Fibroblast of skin of scalp (primary cell): ENCODE measurements at regions not wholly inside any gene's neighbourhood (a gene's known extent, or its start where the extent isn't known, plus 50 kb on each side); places are given as distances from the start of the nearest gene placed in this dataset.
"Not testable (repeated sequence)": the region's sequence is repeated elsewhere in the genome, so short reads cannot be mapped to it uniquely, and the experiment has no call there.

Experiments
- DNase-seq: peaks from one replicate; pipeline ENCODE4 v3.0.0-alpha.2; 2013

GRCh38 chr7:27032839-27033238 is 63.0 kb downstream of the HOXA1 start:
- no peak for DNase-seq

- peak; percentile 4 for DNase-seq
Observed at GRCh38 chr7:27031289-27032172, 64.3 kb downstream of the HOXA1 start.

- DNase-seq: no peak
Observed at GRCh38 chr7:27030393-27031050, 65.3 kb downstream of the HOXA1 start.

GRCh38 chr7:27025270-27025669 is 70.5 kb downstream of the HOXA1 start:
- DNase-seq: no peak

DNA sequence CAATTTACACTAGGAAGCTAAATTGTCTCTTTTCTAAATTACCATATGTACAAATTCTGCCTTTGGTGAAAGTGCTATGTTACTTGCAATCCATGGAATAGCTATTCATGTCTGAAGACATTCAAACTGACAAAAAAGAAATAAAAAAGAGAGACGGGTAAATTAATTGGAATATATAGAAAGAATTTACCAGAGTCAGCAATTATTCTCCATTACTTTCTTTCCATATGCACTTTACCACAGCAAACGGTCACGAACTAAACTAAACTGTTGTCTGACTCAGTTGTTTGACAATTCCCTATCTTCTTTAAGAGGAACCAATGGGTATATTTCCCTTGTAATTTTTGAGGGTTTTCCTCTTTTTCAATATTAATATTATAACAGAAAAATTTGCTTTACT is 85.7 kb downstream of the HOXA1 start:
- DNase-seq: no peak

- no peak for DNase-seq
Observed at GRCh38 chr7:27000496-27000895, 95.3 kb downstream of the HOXA1 start.

- not testable (repeated sequence) for DNase-seq
Observed at GRCh38 chr7:26998284-26998683, 97.5 kb downstream of the HOXA1 start.

GRCh38 chr7:26995666-26996065 is 100.1 kb downstream of the HOXA1 start:
- DNase-seq: no peak

- DNase-seq: peak; percentile 2
Observed at GRCh38 chr7:26993816-26994810, 101.7 kb downstream of the HOXA1 start.

DNA sequence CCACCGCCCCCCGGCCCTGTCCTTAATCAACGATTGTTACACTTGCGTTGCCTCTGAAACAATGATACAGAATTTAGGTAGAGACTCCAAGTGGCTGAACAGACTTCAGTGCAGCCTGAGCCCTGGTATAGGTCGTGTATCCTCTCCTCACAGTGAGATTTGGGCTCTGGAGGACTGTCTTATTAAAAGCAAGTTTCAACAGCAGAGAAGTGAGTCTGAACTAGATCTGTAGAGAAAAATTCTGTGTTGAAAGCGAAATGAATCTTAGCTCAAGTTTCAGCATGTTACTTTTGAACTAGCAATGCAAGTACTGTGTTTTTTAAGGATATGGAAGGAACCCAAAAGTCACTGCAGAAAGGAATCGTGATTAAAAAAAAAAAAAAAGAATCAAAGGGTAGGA is 103.1 kb downstream of the HOXA1 start:
- DNase-seq: no peak

DNA sequence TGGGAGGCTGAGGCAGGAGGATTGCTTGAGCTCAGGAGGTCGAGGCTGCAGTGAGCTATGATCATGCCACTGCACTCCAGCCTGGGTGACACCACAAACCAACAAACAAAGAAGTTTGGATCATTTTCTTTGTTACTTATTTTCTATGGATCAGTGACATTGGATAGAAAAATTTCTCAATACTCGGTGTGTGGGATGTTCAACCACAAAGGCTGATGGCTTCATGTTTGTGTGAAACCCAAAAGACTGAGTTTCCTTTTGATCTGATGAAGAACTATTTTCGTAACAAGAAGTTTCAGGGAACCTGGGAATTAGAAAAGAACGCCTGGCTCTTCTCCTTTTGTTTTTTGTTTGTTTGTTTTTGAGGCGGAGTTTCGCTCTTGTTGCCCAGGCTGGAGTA is 104.0 kb downstream of the HOXA1 start:
- no peak for DNase-seq

GRCh38 chr7:26989897-26990670 is 105.7 kb downstream of the HOXA1 start:
- DNase-seq: no peak

DNA sequence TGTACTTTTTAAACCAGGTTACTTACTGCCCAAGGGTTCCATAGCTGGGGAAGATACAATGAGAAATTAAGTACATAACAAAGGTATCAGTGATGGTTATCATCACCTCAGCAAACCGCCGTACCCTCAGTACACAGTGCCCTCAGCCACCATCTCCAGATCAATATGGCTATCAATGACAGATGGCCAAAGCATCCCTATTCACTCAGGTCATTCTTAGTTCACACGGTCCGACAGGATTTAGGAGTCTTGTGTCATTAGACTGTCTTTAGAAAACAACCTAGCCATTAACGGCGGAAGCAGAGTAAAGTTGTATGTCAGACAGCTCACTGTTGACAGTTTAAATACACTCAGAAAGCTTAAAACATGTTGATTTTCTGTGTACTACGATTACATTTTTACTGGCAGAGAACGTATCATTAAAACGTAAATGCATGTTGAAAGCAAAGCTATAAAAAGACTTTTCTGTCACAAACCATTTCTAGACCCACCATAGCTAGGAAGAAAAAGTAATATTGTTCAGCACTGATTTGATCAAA is 106.9 kb downstream of the HOXA1 start:
- no peak for DNase-seq

DNA sequence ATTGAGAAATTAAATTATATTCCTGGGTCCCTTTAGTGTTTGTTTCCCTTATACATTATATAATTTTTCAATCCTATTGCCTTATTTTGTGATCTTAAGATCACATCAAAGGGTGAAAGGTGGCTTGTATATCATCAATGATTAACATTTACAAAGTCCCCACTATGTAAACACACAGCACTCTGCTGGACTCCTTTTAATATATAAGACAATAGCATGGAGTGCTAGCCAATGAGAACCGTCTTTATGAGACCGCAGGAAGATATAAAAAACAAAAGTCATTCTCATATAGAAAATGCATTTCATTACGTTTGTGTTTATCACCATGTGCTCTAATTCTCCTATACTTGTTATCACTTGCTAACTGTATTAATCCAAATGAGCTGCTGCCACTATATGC is 108.5 kb downstream of the HOXA1 start:
- no peak for DNase-seq

DNA sequence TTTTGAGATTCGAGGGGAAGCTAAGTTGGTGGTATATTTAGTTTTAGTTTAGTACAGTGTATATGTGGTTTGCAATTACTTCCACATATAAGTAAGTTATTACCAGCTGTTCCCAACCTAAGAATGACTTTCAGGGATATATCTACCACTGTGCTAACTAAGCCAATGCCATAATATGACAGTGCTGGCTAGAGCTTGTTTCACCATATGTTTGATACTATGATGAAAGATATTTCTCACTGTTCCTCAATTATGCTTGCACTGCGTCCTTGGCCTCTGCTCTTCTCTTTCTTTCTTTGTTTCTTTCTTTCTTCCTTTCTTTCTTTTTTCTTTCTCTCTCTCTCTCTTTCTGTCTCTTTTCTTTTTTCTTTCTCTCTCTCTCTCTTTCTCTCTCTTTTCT is 113.8 kb upstream of the SKAP2 start:
- DNase-seq: no peak

GRCh38 chr7:26976840-26977239 is 112.5 kb upstream of the SKAP2 start:
- no peak for DNase-seq

GRCh38 chr7:26971924-26972323 is 107.5 kb upstream of the SKAP2 start:
- DNase-seq: not testable (repeated sequence)

- no peak for DNase-seq
Observed at GRCh38 chr7:26965724-26966123, 101.3 kb upstream of the SKAP2 start.

GRCh38 chr7:26964156-26964808 is 99.9 kb upstream of the SKAP2 start:
- no peak for DNase-seq

DNA sequence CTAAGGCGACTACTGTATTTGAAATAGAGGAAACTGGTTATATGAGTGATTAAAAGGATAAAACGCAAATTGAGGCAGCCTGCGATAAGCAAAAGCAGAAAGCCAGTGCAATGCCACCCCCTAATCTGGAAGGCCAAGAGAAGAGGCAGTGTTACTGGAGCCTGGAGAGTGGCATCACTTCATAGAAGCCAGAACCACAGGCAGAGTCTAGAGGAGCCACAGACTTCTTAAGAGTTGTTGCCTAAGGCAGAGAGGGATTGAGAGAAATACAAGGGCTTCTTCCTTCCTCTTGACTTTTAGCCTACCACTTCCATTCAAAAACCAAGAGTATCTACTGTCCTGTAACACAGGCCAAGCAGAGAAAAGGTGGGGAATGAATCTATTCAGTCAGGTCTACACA is 94.9 kb upstream of the SKAP2 start:
- DNase-seq: no peak

- DNase-seq: no peak
Observed at GRCh38 chr7:26958834-26959233, 94.4 kb upstream of the SKAP2 start.
